ENCODE measurements at regions not wholly inside any gene's neighbourhood (a gene's known extent, or its start where the extent isn't known, plus 50 kb on each side); places are given as distances from the start of the nearest gene placed in this dataset.

DNA sequence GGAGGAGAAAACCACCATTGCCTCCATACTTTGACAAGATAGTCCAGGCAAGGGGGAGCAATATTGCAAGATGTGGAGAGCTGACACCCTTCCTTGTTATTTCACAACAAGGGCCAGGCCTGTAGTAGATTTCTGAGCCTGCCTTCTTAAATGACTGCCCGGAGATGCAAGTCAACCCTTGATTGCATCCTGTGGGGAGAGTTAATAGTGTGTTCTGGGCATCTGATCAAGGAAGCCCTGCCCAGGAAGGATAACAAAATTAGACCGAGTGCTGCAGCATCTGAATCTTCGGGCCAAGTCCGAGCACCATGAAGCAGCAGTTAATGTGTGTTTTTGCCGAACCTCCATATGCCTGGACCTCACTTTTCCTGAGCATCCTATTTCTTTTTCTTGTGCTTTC lies 382.3 kb downstream of the PRDM2 start:
- peaks cover under 1% of the 10 kb centered on the region for H3K27me3 ChIP-seq (ENCODE audit: control insufficient read depth, extremely low read depth, insufficient read depth, low read length)
- no peak overlapping the region for H3K4me3 ChIP-seq (ENCODE audit: control insufficient read depth in 2 of 3, extremely low read depth in 1 of 3, insufficient read depth in 2 of 3, low read depth in 1 of 3, low read length in 3 of 3)
- no peaks in the 10 kb centered on the region for H3K9me1 ChIP-seq (ENCODE audit: control insufficient read depth, extremely low read depth, insufficient read depth, low read length)
- TF ChIP-seq, protein P1, sequence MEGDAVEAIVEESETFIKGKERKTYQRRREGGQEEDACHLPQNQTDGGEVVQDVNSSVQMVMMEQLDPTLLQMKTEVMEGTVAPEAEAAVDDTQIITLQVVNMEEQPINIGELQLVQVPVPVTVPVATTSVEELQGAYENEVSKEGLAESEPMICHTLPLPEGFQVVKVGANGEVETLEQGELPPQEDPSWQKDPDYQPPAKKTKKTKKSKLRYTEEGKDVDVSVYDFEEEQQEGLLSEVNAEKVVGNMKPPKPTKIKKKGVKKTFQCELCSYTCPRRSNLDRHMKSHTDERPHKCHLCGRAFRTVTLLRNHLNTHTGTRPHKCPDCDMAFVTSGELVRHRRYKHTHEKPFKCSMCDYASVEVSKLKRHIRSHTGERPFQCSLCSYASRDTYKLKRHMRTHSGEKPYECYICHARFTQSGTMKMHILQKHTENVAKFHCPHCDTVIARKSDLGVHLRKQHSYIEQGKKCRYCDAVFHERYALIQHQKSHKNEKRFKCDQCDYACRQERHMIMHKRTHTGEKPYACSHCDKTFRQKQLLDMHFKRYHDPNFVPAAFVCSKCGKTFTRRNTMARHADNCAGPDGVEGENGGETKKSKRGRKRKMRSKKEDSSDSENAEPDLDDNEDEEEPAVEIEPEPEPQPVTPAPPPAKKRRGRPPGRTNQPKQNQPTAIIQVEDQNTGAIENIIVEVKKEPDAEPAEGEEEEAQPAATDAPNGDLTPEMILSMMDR (optimal IDR thresholded peaks at IDR 0.05 in 1 of 3, IDR thresholded peaks at IDR 0.05 in 1 of 3, conservative IDR thresholded peaks at IDR 0.05 in 1 of 3; ENCODE audit: extremely low read depth in 1 of 3, insufficient read depth in 2 of 3, low read length in 3 of 3) = no peak
- no peak for TF ChIP-seq EZH2 (IDR thresholded peaks at IDR 0.05; ENCODE audit: low read length)
- no peaks in the 10 kb centered on the region for H3K79me2 ChIP-seq (ENCODE audit: control insufficient read depth, insufficient read depth, low read length)
- H2AFZ ChIP-seq (ENCODE audit: control insufficient read depth, low read length) = no peak overlapping the region
- DNase-seq (ENCODE audit: low read depth, low spot score) = no peak
- no peak overlapping the region for H3K4me2 ChIP-seq (ENCODE audit: control insufficient read depth, extremely low read depth, insufficient read depth, low read depth, low read length)
- no peaks in the 10 kb centered on the region for H3K4me1 ChIP-seq (ENCODE audit: control insufficient read depth, extremely low read depth, insufficient read depth, low read length)
- no peaks in the 10 kb centered on the region for H4K20me1 ChIP-seq (ENCODE audit: control insufficient read depth, extremely low read depth, insufficient read depth, low read length)
- no peaks in the 10 kb centered on the region for H3K36me3 ChIP-seq (ENCODE audit: control insufficient read depth in 2 of 2, extremely low read depth in 1 of 2, insufficient read depth in 2 of 2, low read length in 2 of 2)
- dilution Hi-C loops (cut with MboI; ENCODE audit: extremely low pct_ligation_motif_present, low sequenced_read_pairs) = no loop called here
- no peak overlapping the region for H3K27ac ChIP-seq (ENCODE audit: control insufficient read depth, insufficient read depth, low read length)
- H3K9ac ChIP-seq (ENCODE audit: control insufficient read depth, extremely low read depth, insufficient read depth, low read length) = no peak overlapping the region
- no peak for FAIRE-seq
- no peaks in the 10 kb centered on the region for H3K9me3 ChIP-seq (ENCODE audit: control insufficient read depth, low read depth, low read length)

DNA sequence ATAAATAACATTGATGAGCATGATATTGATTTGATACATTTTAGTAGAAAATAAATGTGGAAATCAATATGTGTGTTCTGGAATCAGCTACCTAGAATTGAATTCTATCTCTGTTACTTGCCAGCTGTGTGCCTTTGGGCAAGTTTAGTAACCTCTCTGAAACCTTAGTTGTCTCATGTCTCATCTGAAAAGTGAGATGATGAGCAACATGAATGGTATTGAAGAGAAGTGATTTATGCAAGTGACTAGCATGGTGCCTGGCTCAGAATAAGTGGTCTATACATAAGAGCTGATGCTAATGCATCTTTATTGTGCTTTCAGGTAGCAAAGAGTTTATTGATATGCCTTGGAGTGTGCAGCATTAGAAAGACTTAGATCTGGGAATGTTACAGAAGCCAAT lies 383.3 kb downstream of the PRDM2 start:
- H3K4me1 ChIP-seq (ENCODE audit: control insufficient read depth, extremely low read depth, insufficient read depth, low read length) = no peaks in the 10 kb centered on the region
- FAIRE-seq (no peak), DNase-seq (ENCODE audit: low read depth, low spot score) (no peak)
- no peak overlapping the region for H3K27ac ChIP-seq (ENCODE audit: control insufficient read depth, insufficient read depth, low read length)
- no peaks in the 10 kb centered on the region for H3K9me1 ChIP-seq (ENCODE audit: control insufficient read depth, extremely low read depth, insufficient read depth, low read length)
- dilution Hi-C loops (cut with MboI; ENCODE audit: extremely low pct_ligation_motif_present, low sequenced_read_pairs) = no loop called here
- H3K4me2 ChIP-seq (ENCODE audit: control insufficient read depth, extremely low read depth, insufficient read depth, low read depth, low read length) = no peak overlapping the region
- no peak overlapping the region for H2AFZ ChIP-seq (ENCODE audit: control insufficient read depth, low read length)
- H4K20me1 ChIP-seq (ENCODE audit: control insufficient read depth, extremely low read depth, insufficient read depth, low read length) = no peaks in the 10 kb centered on the region
- H3K36me3 ChIP-seq (ENCODE audit: control insufficient read depth in 2 of 2, extremely low read depth in 1 of 2, insufficient read depth in 2 of 2, low read length in 2 of 2) = no peaks in the 10 kb centered on the region
- no peak overlapping the region for H3K4me3 ChIP-seq (ENCODE audit: control insufficient read depth in 2 of 3, extremely low read depth in 1 of 3, insufficient read depth in 2 of 3, low read depth in 1 of 3, low read length in 3 of 3)
- H3K9ac ChIP-seq (ENCODE audit: control insufficient read depth, extremely low read depth, insufficient read depth, low read length) = no peak overlapping the region
- H3K27me3 ChIP-seq (ENCODE audit: control insufficient read depth, extremely low read depth, insufficient read depth, low read length) = no peaks in the 10 kb centered on the region
- H3K79me2 ChIP-seq (ENCODE audit: control insufficient read depth, insufficient read depth, low read length) = no peaks in the 10 kb centered on the region
- no peaks in the 10 kb centered on the region for H3K9me3 ChIP-seq (ENCODE audit: control insufficient read depth, low read depth, low read length)
- TF ChIP-seq EZH2 (IDR thresholded peaks at IDR 0.05; ENCODE audit: low read length) = no peak
- TF ChIP-seq, protein P1 (optimal IDR thresholded peaks at IDR 0.05 in 1 of 3, IDR thresholded peaks at IDR 0.05 in 1 of 3, conservative IDR thresholded peaks at IDR 0.05 in 1 of 3; ENCODE audit: extremely low read depth in 1 of 3, insufficient read depth in 2 of 3, low read length in 3 of 3) = no peak
